ENCODE measurements at regions not wholly inside any gene's neighbourhood (a gene's known extent, or its start where the extent isn't known, plus 50 kb on each side); places are given as distances from the start of the nearest gene placed in this dataset.
"Not testable (repeated sequence)": the region's sequence is repeated elsewhere in the genome, so short reads cannot be mapped to it uniquely, and the experiment has no call there.

DNA sequence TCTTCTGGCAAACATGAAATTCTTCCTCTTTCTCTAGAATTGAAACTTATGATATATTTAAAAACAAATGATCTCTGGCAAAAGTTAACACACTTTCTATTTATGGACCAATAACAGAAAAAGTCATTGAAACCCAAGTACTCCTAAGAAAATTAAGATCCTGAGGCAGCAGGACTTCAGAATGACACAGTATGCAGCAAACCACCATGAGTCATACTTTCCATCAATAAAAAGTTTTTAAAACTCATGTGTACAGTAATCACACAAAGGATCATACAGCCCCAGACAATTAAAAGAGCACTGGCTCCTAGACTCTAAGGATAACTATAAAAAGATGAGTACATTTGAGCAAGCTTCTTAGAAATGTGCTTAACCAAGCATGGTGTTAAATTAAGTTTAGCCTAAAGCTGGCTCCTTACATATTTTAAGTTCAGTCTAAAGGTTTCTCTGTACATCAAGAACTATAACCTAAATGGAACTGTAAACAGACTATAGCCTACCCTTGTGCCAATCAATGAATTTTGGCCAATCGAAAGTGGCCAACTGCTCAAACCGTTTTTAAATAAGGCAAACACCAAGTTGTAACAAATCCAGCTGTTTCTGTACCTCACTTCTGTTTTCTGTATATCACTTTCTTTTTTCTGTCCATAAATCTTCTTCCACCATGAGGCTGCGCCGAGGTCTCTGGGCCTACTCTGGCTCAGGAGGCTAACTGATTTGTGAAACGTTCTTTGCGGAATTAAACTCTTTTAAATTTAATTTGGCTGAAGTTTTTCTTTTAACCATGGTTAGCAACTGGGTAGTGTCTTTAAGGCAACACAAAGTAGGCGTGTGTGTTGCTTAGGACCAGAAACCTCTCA is 232.1 kb upstream of the PIK3R1 start:
- no peak for DNase-seq (ENCODE audit: low read depth)

DNA sequence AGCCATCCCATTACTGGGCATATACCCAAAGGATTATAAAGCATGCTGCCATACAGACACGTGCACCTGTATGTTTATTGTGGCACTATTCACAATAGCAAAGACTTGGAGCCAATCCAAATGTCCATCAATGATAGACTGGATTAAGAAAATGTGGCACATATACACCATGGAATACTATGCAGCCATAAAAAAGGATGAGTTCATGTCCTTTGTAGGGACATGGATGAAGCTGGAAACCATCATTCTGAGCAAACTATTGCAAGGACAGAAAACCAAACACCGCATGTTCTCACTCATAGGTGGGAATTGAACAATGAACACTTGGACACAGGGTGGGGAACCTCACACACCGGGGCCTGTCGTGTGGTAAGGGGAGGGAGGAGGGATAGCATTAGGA is 233.4 kb upstream of the PIK3R1 start:
- DNase-seq (ENCODE audit: low read depth): not testable (repeated sequence)

DNA sequence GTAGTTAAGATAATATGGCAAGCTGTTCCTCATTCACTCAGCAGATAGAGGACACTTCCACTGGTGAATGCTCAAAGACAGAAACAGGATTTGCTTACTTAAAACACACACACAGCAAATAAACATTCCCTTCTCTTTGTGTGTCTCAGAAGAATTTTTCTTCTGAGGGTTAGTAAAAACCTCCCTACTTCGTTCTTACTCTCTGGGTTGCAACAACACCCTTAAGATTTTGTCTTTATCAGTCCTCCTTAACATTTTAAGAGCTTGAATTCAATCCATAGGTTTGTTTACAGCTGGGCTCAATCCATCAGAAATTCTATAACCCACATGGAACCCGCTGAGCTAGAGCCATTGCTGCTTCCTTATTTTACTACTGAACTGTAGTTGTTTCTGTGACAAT is 237.4 kb upstream of the PIK3R1 start:
- no peak for DNase-seq (ENCODE audit: low read depth)

DNA sequence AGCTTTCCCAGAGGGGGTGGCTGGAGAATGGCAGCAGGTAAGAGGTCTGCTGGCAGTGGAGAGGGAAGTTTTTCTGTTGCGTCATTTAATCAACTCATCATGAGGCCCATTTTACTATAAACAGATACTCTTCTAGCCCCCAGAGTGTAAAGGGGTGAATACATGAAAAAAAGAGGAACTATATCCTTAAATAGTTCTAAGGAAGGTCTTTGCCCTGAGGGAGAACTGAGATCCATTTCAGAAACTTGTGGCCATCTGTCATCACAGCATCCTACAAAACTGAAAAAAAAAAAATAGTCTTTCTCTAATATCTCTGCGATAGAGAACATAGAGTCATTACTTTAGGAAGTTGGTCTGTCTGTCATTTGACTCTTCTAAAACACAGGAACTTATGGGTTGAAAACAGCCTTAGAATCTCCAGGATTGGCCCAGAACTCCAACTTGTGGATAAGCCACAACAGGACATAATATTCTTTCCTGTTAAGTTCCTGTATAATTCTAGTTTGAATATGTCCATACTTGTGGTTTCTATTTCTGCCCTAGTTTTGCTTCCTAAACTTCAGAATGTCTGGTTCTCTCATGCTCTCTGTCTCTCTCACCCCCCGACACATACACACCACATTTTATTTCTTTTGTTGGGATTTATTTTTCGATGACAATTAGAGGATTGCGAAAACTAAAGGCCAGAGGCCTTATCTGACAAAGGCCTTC is 238.5 kb upstream of the PIK3R1 start:
- DNase-seq (ENCODE audit: low read depth): no peak

DNA sequence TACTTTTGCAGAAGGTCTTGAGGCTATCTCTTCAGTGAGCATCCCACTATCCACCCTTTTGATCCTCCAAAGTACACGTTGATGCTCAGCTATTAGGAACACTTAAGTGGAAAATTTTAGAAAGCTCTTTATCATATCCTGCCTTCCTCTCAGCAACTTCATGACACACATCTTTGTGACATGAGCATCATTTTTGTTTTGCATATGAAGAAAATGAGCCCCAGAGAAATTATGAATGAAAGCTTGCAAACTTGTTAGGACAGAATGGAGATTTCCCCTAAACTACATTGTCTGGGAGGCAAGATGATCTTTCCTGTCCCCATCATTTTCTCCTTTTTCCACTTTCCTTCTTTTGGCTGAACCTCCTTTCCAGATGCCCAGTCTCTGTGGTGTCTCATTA is 239.4 kb upstream of the PIK3R1 start:
- no peak for DNase-seq (ENCODE audit: low read depth)

DNA sequence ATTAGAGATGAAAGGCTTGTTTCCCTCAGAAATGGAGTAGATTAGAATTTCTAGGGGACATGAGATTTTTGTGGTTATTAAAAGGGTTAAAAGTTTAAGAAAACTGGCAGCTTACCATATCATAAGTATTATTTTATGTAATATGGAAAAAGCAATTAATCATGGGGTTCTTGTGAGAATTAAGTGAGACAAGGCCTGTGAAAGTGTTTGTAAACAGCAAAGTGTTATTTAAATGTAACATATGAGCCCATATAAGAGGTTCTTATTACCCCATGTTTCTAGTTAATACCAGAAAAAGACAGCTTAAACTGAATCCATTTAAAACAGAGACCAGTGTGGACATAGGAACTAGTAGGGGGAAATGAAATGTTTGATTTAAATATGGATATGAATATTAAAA is 241.1 kb upstream of the PIK3R1 start:
- DNase-seq (ENCODE audit: low read depth): no peak

DNA sequence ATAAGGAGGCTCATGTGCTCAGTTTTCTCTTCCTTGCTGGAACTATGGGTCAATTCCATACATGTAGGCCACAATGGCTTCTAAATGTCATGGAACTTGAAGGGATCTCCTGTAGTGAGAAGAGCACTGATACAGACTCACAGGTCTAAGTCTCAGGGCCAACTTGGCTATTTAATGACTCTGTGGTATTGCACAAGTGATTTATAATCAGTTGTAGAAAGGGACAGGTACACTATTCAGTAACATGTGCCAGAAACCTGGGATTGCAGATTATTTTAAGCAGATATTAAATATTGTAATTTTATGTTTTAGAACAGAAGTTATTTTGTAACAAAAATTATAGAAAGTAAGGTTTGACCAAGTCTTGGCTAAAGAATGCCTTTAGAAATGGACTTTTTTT is 241.5 kb upstream of the PIK3R1 start:
- no peak for DNase-seq (ENCODE audit: low read depth)

DNA sequence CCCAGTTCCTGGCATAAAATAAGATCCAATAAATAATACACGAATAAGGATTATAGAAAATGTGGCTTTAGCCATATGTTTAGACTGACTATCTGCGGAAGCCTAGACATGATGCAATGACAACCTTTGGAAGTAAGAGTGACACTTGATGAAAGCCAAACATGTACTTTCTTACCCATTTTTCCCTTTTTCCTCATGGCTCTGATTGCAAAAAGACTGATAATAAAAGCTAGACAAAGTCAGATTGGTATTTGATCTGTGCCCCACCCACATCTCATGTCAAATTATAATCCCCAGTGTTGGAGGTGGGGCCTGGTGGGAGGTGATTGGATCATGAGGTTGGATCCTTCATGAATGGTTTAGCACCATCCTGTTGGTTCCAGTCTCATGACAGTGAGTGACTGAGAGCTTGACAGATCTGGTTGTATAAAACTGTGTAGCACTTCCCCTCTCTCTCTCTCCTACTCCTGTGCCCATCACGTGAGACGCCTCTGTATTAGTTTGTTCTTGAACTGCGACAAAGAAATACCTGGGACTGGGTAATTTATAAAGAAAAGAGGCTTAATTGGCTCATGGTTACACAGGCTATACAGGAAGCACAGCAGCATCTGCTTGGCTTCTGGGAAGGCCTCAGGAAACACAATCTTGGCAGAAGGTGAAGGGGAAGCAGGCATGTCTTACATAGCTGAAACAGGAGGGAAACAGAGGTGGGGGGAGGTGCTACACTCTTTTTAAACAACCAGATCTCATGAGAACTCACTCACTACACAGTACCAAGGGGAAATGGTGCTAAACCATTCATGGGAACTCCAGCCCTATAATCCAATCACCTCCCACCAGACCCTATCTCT is 243.4 kb upstream of the PIK3R1 start:
- no peak for DNase-seq (ENCODE audit: low read depth)

DNA sequence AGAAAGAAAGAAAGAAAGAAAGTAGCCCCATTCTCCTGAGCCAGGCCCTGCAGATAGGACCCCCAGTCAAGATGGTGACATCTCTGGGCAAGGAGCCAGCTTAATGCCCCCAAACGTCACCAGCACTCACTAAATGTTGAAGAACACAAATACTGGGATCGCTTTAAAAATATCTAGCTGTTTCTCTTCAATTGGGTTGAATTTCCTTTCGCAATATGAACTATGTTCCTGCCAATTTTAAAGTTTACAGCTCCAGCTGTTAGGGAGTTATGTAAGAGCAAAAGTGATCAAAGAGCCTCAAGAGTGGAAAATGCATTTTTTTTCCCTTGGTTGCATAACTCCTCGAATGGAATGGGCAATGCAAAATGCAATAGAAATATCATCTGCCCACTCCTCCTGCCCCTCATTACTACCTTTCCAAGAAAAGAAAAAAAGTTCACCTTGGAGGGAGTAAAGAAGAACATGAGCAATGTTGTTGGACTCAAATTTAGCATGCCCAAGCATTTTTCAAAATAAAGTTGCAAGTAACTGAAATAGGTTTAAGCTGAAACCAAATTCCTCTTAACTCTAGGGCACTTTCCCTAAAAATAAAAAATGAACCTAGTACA is 244.2 kb upstream of the PIK3R1 start:
- DNase-seq (ENCODE audit: low read depth): no peak

DNA sequence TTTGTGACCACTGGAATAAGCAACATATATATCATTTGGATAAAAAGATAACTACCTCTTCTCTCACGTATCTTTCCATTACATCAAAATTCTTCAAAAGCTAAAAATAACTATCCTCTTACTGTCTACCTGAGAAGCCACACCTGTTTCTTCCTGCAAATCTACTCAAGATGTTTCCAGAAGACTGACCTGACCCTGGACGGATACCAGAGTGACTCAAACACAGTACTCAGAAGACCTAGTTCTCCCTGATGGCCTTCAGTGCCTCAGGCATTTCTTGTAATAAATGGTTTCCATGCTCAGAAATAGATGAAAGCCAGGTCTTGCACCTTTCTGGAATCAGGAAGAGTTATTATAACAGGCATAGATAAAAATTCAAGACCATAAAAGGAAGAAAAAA is 245.9 kb upstream of the PIK3R1 start:
- no peak for DNase-seq (ENCODE audit: low read depth)

DNA sequence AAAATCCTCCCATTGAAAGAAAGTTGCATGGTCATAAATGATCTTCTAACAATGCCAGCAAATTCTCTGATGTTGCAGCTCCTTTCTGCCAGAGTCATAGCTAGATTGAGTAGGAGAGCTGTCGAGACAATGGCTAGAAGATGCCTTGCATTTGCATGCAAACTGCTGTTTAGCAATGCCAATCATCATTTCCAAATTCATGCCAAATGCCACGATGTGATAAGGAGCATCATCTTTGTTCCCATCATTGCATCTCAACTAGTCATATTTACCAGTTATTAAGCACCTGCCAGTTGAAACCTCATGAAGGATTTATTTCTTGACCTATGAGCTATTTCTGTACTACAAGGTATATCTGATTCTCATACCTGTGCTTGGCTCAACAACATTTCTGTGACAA is 246.4 kb upstream of the PIK3R1 start:
- no peak for DNase-seq (ENCODE audit: low read depth)

DNA sequence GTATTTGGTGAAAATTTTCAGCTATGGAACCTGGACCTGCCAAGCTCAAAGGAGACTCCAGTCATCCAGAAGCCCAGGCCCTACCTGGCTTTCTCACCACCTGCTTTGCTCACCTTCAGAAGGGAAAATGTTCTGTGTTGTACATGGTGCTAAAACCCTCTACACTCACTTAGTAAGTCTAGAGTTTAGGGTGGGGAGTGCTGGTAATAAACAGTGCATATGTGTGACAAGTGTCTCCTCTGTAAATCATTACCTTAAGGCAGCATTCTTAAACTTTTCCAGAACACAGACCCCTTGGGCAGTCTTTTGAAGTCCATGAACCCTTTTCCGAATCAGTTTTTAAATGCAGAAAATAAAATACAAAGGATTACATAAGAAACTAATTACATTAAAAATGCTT is 248.8 kb upstream of the PIK3R1 start:
- DNase-seq (ENCODE audit: low read depth): no peak

DNA sequence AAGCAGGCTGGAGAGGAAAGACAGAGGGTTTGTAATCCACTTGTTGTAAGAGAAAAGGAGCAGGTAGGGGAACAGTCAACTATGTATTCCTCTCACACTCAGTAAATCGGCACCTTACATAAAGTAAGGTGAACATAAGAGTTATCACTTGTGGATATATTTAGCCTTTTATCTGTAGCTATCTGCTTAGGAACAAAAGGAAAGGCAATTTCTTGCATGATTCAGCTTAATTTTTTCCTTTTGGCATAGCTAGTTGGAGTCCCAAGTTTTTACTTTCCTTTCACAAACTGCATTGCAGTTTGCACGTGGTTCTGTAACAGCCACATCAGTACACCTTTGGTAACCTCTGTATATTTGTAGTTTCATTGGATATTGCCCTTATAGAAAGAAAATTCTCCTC is 250.9 kb upstream of the PIK3R1 start:
- no peak for DNase-seq (ENCODE audit: low read depth)

DNA sequence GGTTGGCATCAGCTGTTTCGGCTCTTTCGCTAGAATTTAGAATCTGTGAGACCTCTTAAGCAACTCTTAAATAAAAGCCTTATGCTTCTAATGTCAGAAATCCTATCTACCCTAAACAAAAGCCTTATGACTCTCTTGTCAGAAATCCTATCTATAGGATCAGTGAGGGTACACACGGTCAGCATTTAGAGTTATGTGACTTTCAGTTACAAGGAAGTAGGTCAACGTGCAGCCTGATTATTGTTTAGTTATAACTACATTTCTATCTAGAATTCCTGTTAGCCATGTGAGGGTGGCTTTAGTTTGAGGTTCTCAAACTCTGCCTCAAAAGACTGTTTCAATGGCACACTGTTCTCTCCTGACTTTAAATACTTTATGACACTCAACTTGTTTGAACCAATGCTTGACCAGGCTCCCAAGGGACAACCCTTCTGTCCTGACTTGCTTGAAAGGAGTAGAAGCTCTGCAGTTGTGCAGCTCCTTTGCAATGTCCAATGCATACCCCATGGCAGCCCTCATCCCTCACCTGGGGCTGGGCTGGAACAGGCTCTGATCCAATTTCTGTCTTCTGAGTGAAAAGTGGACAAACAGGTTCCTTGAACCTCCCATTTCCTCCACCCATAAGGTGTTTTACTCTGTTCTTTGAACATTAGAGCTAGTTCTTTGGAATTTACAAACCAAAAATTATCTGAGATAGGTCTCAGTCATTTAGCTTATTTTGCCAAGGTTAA is 251.6 kb upstream of the PIK3R1 start:
- DNase-seq (ENCODE audit: low read depth): no peak

DNA sequence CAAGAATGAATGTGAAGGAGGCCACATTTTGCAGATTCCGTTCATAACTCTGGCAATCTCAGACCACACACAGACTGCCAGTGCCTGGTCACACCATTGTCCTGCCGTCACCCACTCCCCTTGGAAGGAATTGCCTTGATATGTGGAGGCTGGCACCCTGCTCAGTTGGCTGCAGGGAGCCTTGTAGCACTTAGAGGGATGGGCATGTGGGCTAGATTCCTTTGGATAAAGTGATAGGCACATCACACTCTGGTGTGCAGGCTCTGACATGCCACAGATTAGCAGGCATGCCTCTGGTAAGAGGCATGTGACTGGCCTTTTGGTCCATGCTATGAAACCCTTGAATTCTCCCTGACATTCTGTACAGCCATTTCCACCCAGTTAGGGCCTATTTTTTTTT is 254.6 kb upstream of the PIK3R1 start:
- no peak for DNase-seq (ENCODE audit: low read depth)

DNA sequence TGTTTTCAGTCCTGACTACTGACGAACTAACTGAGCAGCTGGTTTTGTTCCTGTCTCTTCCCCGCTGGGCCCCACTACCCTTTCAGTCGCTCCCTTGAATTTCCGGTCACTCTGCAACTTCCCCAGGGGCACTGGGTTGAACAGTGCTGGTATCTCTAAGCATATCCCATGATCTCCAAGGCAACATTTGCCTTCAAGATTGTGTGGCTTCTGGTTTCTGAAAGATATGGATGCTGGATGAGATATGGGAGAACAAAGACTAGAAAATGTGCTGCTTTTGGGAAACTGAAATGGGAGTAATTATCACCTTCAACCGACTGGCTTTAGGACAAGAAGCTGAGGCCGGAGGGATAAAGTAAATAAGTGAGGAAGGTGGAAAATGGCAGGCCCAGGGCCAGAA is 258.2 kb upstream of the PIK3R1 start:
- no peak for DNase-seq (ENCODE audit: low read depth)

DNA sequence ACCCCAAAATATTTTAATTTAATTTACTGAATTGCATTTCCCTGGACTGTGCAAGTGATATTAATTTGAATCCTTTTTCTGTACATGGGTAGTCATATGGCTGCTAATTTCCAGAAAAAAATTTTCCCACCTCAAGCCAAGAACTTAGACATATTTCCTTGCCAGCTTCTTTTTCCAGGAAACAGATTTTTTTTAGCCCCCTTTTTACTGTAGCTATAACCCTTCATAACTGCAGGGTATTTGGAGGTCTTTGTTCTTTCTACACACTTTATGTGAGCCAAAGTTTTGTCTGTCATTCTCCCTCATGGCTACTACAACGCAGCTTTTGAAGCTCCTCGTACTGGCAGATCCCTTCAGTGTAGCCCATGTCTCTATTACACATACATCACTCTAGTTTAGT is 261.2 kb upstream of the PIK3R1 start:
- no peak for DNase-seq (ENCODE audit: low read depth)

DNA sequence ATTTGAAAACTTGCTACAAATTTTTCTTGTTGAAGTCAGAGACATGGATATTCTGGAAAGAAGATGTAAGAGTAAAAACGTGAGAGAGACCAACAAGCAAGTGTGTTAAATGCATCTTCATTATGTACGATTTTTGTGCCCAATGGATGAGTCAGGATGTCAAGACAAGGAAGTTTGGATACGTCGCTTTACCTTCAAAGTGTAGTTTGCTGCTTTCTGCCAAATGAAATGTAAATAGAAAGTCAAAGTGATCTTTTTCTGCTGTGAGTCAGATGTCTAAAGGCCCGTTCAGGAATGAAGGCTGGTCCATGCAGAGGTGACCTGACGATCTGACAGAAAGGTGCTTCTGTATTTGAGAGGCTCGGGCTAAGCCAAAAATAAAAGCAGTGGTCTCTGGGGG is 273.1 kb upstream of the PIK3R1 start:
- no peak for DNase-seq (ENCODE audit: low read depth)

DNA sequence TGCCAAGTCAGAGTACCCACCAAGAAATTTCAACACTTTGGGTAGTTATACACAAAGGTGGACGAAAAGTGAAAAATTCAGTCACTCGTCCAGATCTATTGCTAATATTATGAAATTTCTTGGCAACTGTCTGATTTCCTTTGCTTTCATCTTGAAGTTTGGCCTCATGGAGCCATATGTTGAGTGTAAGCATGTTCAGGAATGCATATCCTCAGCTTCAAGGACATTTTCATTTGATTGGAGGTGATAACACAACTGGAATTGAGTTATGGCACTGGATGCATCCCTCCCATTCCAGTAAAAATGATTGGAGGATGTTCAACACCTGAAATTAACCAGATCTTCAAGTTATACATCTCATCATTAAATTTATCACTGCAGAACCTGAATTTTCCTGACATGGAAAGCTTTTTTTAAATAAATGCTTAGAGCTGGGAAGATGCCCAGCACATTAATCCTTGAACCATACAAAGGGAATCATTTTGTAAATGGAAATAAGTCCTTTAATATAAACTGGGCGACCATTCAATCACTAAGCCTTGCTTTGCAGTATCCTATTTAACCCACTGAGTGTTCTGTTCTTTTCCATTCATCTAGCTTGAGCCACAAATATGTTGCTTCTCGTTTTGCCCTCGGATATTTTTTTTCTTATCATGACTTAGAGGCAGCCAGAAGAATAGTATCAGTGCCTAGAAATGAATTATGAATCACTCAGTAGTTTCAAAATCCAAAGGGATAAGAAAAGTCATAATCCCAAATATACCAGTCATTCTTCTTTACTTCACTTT is 273.7 kb upstream of the PIK3R1 start:
- DNase-seq (ENCODE audit: low read depth): no peak

DNA sequence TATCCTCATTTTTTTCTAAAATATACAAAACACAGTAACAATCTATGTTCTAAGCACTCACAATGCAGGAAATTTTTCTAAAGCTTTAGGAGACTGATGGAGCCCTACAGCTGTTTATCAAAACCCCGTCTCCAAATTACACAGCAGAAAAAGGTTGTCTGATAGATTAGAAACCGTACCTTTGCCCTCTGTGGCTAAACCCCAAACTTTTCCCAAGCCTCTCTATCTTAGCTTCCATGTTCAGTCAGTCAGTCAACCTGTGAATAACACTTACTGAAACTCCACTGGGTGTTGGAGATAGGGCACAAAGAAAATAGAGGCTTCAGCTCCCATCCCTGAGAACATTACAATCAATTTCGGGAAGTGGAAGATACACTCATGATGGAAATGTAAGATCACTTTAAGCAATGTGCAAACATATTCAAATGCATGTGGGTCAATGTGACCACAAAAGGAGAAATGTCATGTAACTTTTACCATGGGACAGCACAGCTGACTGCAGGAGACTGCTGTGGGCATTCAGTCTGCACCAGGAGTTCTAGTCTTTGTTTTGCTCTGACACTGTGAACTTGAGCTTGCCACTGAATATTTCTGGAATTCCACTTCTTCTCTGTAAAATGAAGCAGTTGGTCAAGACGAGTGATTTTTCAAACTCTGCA is 279.5 kb upstream of the PIK3R1 start:
- DNase-seq (ENCODE audit: low read depth): no peak
